Gastrocnemius medialis (tissue), 4 donors: ENCODE measurements at regions not wholly inside any gene's neighbourhood (a gene's known extent, or its start where the extent isn't known, plus 50 kb on each side); places are given as distances from the start of the nearest gene placed in this dataset.

Source experiments
- ATAC-seq, 2 donors: fragments of 150-250 bp; one replicate each; pipeline ENCODE4 v1.9.1; 2016
- DNase-seq, 2 donors: peaks; one replicate each; pipeline ENCODE4 v3.0.0-alpha.2; 2019
- H3K27ac ChIP-seq, 4 donors: fragments of 200-600 bp; sonication (generic); 1 replicate in 1 of 4; 2 replicates in 3 of 4; pipeline ENCODE4 v1.5.1; 2016 to 2018; ENCODE audit warnings: mild to moderate bottlenecking in 2 of 4, moderate library complexity in 1 of 4
- H3K27me3 ChIP-seq, 3 donors: fragments of 200-600 bp; sonication (generic) in 2 of 3; 1 replicate in 1 of 3; 2 replicates in 2 of 3; pipeline versions ENCODE4 v1.5.1 to v1.6.0; 2016 to 2019; ENCODE audit warnings: mild to moderate bottlenecking in 1 of 3, moderate library complexity in 1 of 3
- H3K36me3 ChIP-seq, 2 donors: fragments of 200-600 bp; sonication (generic) in 1 of 2; one replicate each; pipeline ENCODE4 v1.5.1; 2017 to 2018
- H3K4me1 ChIP-seq, 2 donors: fragments of 200-600 bp; sonication (generic) in 1 of 2; one replicate each; pipeline ENCODE4 v1.5.1; 2016 to 2017; ENCODE audit warnings: mild to moderate bottlenecking in 2 of 2
- H3K4me3 ChIP-seq, 4 donors: fragments of 200-600 bp; sonication (generic) in 3 of 4; 1 replicate in 1 of 4; 2 replicates in 3 of 4; pipeline ENCODE4 v1.5.1; 2016 to 2019; ENCODE audit warnings: mild to moderate bottlenecking in 2 of 4
- H3K9me3 ChIP-seq, 3 donors: fragments of 200-600 bp; sonication (generic) in 2 of 3; 1 replicate in 1 of 3; 2 replicates in 2 of 3; pipeline ENCODE4 v1.5.1; 2016 to 2019
- POLR2A ChIP-seq, 2 donors: fragments of 450-650 bp; IDR thresholded peaks; one replicate each; pipeline ENCODE4 v1.6.1; 2017; ENCODE audit warnings: antibody characterized with exemption in 2 of 2, mild to moderate bottlenecking in 2 of 2, moderate library complexity in 2 of 2
- in situ Hi-C, 4 donors: fragments of 200-750 bp; cut with MboI; loops; one replicate each; pipeline versions ENCODE4 v1.15.0 to v1.8.0; 2017; ENCODE audit warnings: low sequenced_read_pairs in 4 of 4
- intact Hi-C: fragments of 100-400 bp; cut with DNase I; formaldehyde crosslinking; loops from one replicate; pipeline ENCODE4 v1.15.1; 2023; ENCODE audit warnings: low total_unique reads
- TF ChIP-seq, protein P1 (sequence below), 5 experiments: fragments of 450-650 bp in 3 of 5; fragments of 200-600 bp in 2 of 5; sonication (generic) in 2 of 5; IDR thresholded peaks in 4 of 5; conservative IDR thresholded peaks in 1 of 5; 1 replicate in 4 of 5; 2 replicates in 1 of 5; pipeline ENCODE4 v1.5.1; 2016 to 2019; ENCODE audit warnings: antibody characterized with exemption in 5 of 5, mild to moderate bottlenecking in 3 of 5, moderate library complexity in 3 of 5

DNA sequence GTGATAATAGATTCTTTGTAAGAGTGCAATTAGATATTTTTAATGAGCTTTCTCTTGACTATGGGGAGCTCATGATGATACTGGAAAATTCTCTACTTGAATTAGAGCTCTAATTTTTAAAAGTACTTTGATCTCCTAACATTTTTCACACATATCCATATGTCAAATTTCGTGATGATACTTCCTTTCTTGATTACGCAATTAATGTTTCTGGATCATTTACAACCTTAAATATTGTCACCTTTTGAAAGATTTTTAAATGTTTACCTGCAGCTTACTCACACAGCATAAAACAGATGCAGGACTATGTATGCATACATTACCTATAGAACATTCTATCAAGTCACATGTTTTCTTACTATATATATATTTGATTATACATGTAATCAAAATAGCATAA lies 598.5 kb upstream of the DSEL start:
- no peaks in the 10 kb centered on the region for H3K36me3 ChIP-seq
- in situ Hi-C loops = no loop called here

DNA sequence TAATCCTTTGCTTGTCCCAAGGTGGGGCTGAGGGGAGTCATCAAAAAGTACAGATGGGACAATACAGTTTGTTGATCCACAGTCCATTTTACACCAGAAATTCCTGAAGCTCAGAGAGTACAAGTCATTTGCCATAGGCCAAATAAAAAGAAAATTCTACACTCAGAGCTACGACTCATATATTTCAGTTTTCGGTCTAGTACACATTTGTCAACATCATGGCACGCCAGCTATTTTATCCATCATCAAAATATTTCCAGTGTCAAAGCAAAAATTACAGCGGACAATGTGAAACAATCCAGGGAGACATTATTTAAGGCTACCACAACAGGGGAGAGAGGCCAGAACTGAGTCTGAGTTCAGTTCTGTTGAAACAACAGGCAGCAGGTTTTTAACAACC lies 587.5 kb upstream of the DSEL start:
- TF ChIP-seq, protein P1, sequence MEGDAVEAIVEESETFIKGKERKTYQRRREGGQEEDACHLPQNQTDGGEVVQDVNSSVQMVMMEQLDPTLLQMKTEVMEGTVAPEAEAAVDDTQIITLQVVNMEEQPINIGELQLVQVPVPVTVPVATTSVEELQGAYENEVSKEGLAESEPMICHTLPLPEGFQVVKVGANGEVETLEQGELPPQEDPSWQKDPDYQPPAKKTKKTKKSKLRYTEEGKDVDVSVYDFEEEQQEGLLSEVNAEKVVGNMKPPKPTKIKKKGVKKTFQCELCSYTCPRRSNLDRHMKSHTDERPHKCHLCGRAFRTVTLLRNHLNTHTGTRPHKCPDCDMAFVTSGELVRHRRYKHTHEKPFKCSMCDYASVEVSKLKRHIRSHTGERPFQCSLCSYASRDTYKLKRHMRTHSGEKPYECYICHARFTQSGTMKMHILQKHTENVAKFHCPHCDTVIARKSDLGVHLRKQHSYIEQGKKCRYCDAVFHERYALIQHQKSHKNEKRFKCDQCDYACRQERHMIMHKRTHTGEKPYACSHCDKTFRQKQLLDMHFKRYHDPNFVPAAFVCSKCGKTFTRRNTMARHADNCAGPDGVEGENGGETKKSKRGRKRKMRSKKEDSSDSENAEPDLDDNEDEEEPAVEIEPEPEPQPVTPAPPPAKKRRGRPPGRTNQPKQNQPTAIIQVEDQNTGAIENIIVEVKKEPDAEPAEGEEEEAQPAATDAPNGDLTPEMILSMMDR (IDR thresholded peaks at IDR 0.05 in 4 of 5, conservative IDR thresholded peaks at IDR 0.05 in 1 of 5) = no peak
- no peak for TF ChIP-seq POLR2A (IDR thresholded peaks at IDR 0.05)
- DNase-seq (no peak), ATAC-seq (no peak)
- H3K27ac ChIP-seq = no peak overlapping the region
- H3K9me3 ChIP-seq = no peaks in the 10 kb centered on the region
- H3K4me3 ChIP-seq = no peak overlapping the region
- intact Hi-C loops = no loop called here
- H3K36me3 ChIP-seq = no peaks in the 10 kb centered on the region
- in situ Hi-C loops = no loop called here
- H3K4me1 ChIP-seq = no peaks in the 10 kb centered on the region
- H3K27me3 ChIP-seq = no peaks in the 10 kb centered on the region

More for the DNA sequence above, 598.5 kb upstream of the DSEL start:
- no peaks in the 10 kb centered on the region for H3K4me1 ChIP-seq
- H3K9me3 ChIP-seq = no peaks in the 10 kb centered on the region
- no peak for TF ChIP-seq POLR2A (IDR thresholded peaks at IDR 0.05)
- TF ChIP-seq, protein P1 (IDR thresholded peaks at IDR 0.05 in 4 of 5, conservative IDR thresholded peaks at IDR 0.05 in 1 of 5) = no peak
- DNase-seq = no peak
- no peak overlapping the region for H3K27ac ChIP-seq
- intact Hi-C loops = no loop called here
- no peak for ATAC-seq
- H3K27me3 ChIP-seq = no peaks in the 10 kb centered on the region
- no peak overlapping the region for H3K4me3 ChIP-seq

DNA sequence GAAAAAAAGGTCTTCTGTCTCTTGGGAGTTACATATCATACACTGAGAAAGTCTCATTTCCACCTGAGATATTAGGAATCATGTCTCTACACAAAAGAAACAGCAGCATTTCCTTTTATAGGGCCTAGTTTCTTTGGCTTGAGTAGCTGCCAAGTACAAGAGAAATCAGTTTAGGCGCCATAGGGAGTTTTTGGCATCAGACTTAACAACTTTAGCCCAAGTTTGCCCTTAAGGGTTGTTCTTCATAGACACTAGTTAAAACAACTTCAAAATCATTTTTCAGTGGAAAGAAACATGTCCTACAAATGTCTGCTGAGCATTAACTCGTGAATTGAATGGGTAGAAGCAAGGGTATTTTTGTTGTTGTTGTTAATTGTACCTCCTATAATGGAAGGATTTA lies 587.0 kb upstream of the DSEL start:
- H3K4me3 ChIP-seq = no peak overlapping the region
- in situ Hi-C loops = no loop called here
- no peak for TF ChIP-seq POLR2A (IDR thresholded peaks at IDR 0.05)
- TF ChIP-seq, protein P1 (IDR thresholded peaks at IDR 0.05 in 4 of 5, conservative IDR thresholded peaks at IDR 0.05 in 1 of 5) = no peak
- H3K36me3 ChIP-seq = no peaks in the 10 kb centered on the region
- no peak for DNase-seq
- no peaks in the 10 kb centered on the region for H3K27me3 ChIP-seq
- ATAC-seq = no peak
- intact Hi-C loops = no loop called here
- H3K4me1 ChIP-seq = no peaks in the 10 kb centered on the region
- H3K27ac ChIP-seq = no peak overlapping the region
- no peaks in the 10 kb centered on the region for H3K9me3 ChIP-seq

DNA sequence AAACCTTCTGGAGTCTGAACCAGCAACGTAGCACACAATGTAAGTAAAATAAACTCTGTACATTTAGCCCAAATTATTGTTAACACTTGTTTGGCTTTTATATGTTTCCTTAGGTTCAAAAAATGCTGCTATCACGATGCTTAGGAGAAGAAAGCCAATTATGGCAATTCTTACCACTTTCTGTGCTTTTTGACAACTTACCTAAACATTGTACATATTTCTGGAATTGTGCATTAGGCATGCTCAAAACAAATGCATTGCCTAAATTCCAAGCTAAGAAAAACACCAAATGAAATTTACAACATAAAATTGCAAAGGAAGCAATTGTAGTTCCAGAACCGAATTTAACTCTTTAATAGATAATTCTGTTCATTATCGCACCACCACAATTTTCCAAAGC lies 585.6 kb upstream of the DSEL start:
- intact Hi-C loops (no loop called here), in situ Hi-C loops (no loop called here)
- Histone ChIP-seq H3K27ac (no peak overlapping the region), H3K4me3 (no peak overlapping the region), H3K9me3 (no peaks in the 10 kb centered on the region), H3K4me1 (no peaks in the 10 kb centered on the region), H3K36me3 (no peaks in the 10 kb centered on the region), H3K27me3 (no peaks in the 10 kb centered on the region)
- no peak for TF ChIP-seq POLR2A (IDR thresholded peaks at IDR 0.05)
- TF ChIP-seq, protein P1 (IDR thresholded peaks at IDR 0.05 in 4 of 5, conservative IDR thresholded peaks at IDR 0.05 in 1 of 5) = no peak
- no peak for DNase-seq
- ATAC-seq = no peak

DNA sequence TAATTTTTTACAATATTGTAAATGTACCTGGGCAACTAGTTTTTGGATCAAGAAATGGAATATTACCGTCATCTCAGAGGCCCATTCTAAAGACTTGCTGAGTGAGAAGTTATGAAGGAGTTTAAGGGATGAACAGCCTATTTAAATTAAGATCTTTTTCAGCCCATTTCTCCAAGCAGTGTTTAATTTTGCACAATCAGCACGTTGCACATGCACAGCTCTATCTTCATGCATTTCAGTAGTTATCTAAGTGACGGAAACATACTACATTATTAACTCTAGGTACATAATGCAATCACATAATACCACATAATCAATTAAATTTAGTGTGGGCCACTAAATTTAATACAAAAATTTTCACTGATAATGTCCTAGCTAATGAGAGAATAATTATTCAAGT lies 582.1 kb upstream of the DSEL start:
- no peak overlapping the region for H3K27ac ChIP-seq
- in situ Hi-C loops (no loop called here), intact Hi-C loops (no loop called here)
- H3K27me3 ChIP-seq = no peaks in the 10 kb centered on the region
- H3K4me3 ChIP-seq = no peak overlapping the region
- no peak for DNase-seq
- TF ChIP-seq POLR2A (IDR thresholded peaks at IDR 0.05) = no peak
- TF ChIP-seq, protein P1 (IDR thresholded peaks at IDR 0.05 in 4 of 5, conservative IDR thresholded peaks at IDR 0.05 in 1 of 5) = no peak
- H3K9me3 ChIP-seq = no peaks in the 10 kb centered on the region
- no peaks in the 10 kb centered on the region for H3K4me1 ChIP-seq
- no peaks in the 10 kb centered on the region for H3K36me3 ChIP-seq
- ATAC-seq = no peak
